HG02943 (cell line): ENCODE measurements at regions not wholly inside any gene's neighbourhood (a gene's known extent, or its start where the extent isn't known, plus 50 kb on each side); places are given as distances from the start of the nearest gene placed in this dataset.
A peak's percentile ranks its signal among the peaks of the same experiment; 100 is the strongest.

Source experiments
- ATAC-seq: cut with Tn5 transposase; IDR thresholded peaks from one replicate; pipeline ENCODE4 v1.9.1; 2021; ENCODE audit warnings: mild to moderate bottlenecking, low read depth, moderate library complexity; ENCODE audit not compliant: unreplicated experiment

DNA sequence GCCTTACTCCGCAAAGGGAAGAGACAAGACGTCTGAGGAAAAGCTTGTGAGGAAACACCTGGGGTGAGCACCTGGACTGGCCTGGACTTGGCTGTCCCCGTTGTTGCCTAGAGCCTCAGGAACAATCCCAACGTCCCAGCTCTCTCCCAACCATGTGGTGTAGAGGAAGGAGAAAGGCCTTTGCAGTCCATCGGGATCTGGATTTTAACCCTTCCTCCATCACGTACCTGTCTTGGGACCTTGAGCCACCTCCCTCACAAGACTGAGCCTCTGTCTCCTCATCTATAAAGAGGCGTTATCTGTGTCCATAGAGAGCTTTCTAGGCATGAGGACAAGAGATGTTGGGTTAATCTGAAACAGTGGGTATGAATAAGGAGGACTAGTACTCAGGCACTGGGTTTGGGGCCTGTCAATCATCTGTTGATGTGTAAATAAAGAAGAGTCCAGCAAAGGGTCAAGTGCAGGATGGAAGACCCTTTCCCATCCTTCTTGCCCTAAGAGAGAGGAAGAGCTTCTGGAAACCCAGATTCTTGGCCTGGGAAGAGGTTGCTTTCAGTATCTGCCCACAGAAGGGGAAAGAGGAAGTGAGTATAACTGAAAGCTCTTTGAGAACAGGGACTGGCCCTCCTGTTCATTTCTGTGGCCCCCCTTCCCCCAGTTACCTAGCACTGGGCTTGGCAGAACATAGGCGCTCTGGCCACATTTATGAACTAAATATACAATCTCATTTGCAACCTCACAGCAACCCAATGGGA is 137.1 kb downstream of the PJA1 start:
- peak; percentile 88 for ATAC-seq

DNA sequence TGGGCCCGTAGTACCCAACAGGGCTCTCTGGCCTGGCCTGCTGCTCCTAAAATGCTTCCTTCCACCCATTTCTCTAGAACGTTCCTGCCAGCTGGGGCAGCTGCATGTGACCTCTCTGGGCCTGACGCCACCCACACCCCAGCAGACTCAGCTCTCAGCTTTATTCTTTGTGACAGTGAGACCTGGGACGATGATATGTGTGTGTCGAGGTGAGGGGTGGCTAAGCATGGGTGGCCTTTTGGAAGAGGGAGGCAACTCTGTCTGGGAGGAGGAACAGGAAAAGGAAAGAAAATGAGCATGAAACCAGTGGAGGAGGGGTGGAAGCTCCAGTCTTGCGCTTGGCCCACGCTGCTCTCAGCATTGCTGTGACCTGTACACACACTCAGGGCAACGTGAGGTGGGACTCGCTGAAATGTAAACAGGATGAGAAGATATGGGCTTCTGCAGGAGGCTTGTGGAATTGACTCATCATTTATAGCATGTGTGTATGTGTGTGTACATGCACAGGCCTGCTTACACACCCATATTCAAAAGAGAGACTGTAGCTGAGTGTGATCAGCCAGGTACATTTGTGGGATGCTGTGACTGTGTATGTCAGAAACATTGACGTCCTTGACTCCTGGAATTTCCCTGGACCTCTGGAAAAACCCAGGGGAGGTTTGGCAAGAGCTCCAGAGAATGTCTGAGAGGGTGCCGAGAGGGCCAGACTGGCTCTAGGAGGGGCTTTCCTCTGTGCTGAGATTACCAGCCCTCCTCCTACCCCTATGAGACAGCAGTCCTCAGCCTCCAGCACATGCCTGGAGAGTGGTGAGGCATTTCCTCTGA is 137.9 kb downstream of the PJA1 start:
- ATAC-seq = no peak

DNA sequence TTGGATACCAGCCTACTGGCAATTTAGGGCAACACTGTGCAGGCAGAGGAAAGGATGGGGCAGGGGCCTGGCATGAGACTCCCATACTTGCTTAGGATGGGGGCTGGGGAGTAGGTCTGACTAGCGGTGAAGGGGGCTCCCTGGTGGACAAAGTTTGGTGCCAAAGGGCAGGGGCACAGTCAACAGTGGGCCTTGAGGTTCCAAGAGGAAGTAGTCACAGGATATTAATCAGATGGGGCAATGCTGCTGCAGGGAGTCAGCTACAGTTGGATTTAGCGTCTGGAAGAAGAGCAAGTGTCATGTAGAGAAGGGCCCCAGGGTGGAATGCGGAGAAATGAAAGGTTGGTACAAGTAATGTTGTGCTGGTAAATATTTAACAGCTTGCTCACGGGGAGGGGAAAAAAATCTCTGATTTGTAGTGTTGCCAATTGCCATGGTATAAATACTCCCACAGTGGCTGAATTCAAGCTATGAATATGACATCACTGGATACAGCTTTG is 139.4 kb downstream of the PJA1 start:
- ATAC-seq = no peak

GRCh38 chrX:69024931-69025330 is 140.3 kb downstream of the PJA1 start:
- ATAC-seq = no peak

DNA sequence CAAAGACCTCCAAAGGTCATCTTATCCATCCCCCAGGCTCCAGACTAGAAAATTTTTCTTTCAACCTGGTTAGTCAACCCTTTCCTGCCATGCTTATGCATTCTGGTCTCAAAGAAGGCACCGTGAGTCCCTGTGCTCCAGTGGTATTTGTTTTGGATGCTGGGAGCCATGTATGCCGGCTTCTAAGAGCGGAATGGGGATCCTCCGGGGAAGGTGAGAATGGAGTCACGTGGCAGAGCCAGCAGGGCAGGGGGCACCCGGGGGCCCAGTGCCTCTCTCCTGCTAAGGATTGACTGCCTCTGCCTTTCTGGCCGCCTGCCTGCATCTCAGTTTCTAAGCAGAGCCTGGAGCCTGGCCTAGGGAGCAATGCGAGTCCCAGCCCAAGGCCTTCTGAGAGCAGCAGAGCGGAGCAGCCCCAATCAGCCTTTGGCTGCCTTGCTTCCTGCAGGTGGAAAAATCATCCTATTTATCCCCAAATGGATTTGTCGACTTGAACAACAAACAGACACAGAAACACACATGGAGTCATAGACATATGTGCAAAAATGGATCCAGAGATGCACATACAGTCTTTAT is 141.0 kb downstream of the PJA1 start:
- ATAC-seq = no peak

DNA sequence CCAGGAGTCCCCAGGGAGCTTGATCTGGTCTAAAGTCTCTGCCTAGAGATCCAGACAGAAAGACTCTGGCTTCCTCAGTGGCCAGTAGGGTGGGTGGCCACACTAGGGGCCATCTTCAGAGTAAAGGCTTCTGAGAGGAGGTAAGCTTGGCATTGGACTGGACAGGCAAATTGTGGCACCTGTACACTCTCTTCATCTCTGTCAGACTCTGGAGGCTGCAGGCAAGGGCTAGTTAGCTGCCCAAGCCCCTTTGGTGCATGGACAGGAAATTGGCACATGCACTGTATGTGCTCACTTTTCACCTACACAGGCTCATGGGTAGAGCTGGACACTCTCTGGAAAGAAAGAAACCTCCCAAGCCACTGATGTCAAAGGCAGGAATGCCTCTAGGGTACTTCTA is 142.8 kb downstream of the PJA1 start:
- no peak for ATAC-seq

- ATAC-seq = no peak
Observed at GRCh38 chrX:69021141-69021960, 143.9 kb downstream of the PJA1 start.

DNA sequence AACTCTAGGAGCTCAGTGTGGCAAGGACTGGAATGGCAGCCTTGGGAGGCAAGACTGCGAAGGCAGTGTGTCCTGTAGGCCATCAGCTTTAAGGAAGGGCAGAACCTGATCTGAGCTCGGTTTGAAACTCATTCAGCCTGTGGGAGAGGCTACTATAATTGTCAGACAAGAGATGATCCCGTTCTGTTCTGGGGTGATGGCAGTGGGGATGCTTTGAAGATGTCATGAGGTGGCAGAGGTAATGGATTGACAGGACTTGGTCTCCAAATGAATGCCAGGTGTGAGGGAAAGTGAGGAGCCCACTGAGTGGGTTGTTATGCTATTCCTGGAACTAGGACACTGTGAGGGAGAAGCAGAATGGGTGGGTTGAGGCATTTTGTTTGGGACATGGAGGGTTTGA is 144.9 kb downstream of the PJA1 start:
- no peak for ATAC-seq

GRCh38 chrX:69019073-69019890 is 146.0 kb downstream of the PJA1 start:
- ATAC-seq = no peak

GRCh38 chrX:69018416-69019072 is 146.7 kb downstream of the PJA1 start:
- ATAC-seq = no peak

- no peak for ATAC-seq
Observed at GRCh38 chrX:69016293-69016941, 148.8 kb downstream of the PJA1 start.

DNA sequence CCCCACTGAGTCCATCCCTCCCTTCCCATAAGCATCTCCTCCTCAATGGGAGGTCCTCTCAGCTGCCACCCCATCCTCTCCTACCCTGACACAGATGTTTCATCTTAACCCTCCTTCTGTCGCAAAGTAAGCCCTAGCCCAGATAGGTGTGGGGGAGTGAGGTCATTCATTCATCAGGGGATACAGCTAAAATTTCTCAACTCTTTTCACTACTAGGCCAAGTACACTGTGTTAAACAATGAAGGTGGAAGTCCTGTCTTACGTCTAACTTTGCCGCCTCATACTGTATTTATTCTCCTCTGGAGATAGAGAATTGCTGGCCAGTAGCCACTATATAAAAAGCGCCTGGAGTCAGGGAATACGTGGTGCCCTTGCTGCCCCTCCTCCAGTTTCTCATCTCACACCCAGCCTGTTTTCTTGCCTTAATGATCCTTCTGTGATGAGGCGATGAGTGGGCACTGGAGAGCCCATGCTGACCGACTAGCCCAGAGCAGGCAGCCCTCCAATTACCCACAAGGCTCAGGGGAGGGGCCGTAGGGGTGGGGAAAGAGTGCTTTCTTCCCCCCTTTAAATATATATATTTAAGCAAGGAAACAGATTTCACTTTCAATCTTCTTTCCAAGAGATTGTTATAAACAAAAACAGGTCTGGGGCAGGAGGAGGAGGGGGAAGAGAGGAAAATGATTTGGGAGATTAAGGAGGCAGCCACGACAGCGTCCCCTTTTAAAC is 149.5 kb downstream of the PJA1 start:
- no peak for ATAC-seq

DNA sequence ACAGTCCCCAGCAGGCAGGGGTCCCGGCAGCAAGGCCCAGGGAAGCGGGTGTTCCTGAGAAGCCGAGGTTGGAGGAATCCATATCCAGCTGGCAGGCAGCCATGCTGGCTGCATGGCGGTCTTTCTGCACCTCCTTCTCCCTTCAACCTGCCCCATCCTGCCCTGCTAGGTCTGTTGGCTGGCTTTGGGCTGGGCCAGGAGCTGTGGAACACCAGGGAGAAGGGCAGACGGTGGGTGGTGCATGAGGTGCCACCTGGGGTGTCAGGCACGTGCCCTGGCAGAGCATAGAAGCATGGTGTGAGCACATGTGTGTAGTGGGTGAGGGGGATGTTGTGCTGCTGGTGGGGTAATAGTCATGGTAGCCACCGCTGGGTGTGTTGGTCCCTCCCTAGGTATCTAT is 150.1 kb downstream of the PJA1 start:
- no peak for ATAC-seq

- no peak for ATAC-seq
Observed at GRCh38 chrX:69014200-69014599, 151.1 kb downstream of the PJA1 start.

- no peak for ATAC-seq
Observed at GRCh38 chrX:69010339-69010738, 154.9 kb downstream of the PJA1 start.

- no peak for ATAC-seq
Observed at GRCh38 chrX:69000877-69001276, 164.4 kb downstream of the PJA1 start.

- no peak for ATAC-seq
Observed at GRCh38 chrX:68999931-69000330, 165.3 kb downstream of the PJA1 start.

DNA sequence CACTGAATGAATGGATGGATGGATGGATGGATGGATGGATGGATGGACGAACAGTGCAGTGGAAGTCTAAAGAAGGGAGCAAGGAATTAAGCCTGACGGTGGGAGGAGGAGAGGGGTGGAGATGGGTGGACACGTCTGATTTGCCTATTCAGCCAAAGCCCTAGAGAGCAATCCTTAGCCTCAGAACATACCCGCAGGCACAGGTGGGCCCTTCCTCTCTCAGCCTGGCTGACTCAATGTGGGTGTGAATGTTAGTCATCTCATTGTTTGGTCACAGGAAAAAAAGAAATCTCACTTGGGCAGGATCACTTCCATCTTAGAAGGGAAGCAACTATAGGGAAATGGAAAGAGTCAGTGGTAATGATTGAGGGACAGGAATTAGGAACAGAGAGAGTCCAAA is 165.9 kb downstream of the PJA1 start:
- ATAC-seq = no peak
